HCT116 (cell line): ENCODE measurements at regions not wholly inside any gene's neighbourhood (a gene's known extent, or its start where the extent isn't known, plus 50 kb on each side); places are given as distances from the start of the nearest gene placed in this dataset.

Experiments used
- ATAC-seq: fragments of 200-7000 bp; cut with Tn5 transposase; 2 replicates; pipeline ENCODE4 v1.9.1; 2020; ENCODE audit warnings: mild to moderate bottlenecking, moderate library complexity
- BruUV-seq: library from RNA; stranded (reverse); fragments of 400-500 nt; replicated peaks from 2 replicates; lab custom pipeline; 2021; lab: Mats Ljungman, UMichigan
- CTCF ChIA-PET: fragments of 300-600 bp; sonication (Branson Sonifier 250); formaldehyde crosslinking; loops from one replicate; lab custom pipeline; 2021; ENCODE audit warnings: antibody characterized with exemption; lab: Charles Lee
- POLR2A ChIA-PET: fragments of 300-600, 350-600 bp; sonication (Branson Sonifier 250); formaldehyde crosslinking; loops from one replicate; lab custom pipeline; 2021; ENCODE audit warnings: antibody characterized with exemption; lab: Charles Lee
- RAD21 ChIA-PET, 2 experiments: fragments of 300-600 bp; sonication (Branson Sonifier 250); formaldehyde crosslinking; loops; one replicate each; lab custom pipeline; 2023; ENCODE audit warnings: low total read pairs in 2 of 2; ENCODE audit not compliant: uncharacterized antibody in 2 of 2, unreplicated experiment in 2 of 2, low non-redundant PET in 1 of 2; lab: Charles Lee
- DNase-seq: peaks from one replicate; pipeline ENCODE4 v3.0.0-alpha.2; 2010; ENCODE audit warnings: low read depth, low spot score
- H2AFZ ChIP-seq: fragments of 200-600 bp; shearing (Covaris generic), sonication (generic); 2 replicates; pipeline ENCODE4 v1.6.1; 2017; ENCODE audit warnings: low read depth, mixed run types, mixed read lengths, antibody characterized with exemption, low read length; ENCODE audit not compliant: poor library complexity, severe bottlenecking
- H3K27ac ChIP-seq: 2 replicates; pipeline ENCODE4 v1.5.1; 2012; ENCODE audit warnings: low read depth, low read length
- H3K27me3 ChIP-seq: fragments of 200-600 bp; sonication (generic); 2 replicates; pipeline ENCODE4 v1.6.1; 2016; ENCODE audit warnings: mixed run types, low read length, mixed read lengths; ENCODE audit not compliant: insufficient read depth
- H3K36me3 ChIP-seq, 2 experiments: fragments of 200-500 bp in 1 of 2; fragments of 200-600 bp in 1 of 2; sonication (Bioruptor generic) in 1 of 2; sonication (generic) in 1 of 2; 2 replicates each; pipeline versions ENCODE4 v1.5.1 to v1.6.1; 2014 to 2016; ENCODE audit warnings: low read length in 2 of 2, inconsistent platforms in 1 of 2, mixed read lengths in 1 of 2, mixed run types in 1 of 2; ENCODE audit not compliant: insufficient read depth in 2 of 2, control insufficient read depth in 1 of 2
- H3K4me1 ChIP-seq, 2 experiments: fragments of 200-600 bp in 1 of 2; sonication (generic) in 1 of 2; 2 replicates each; pipeline versions ENCODE4 v1.5.1 to v1.6.1; 2012 to 2017; ENCODE audit warnings: low read length in 2 of 2, inconsistent platforms in 1 of 2, mild to moderate bottlenecking in 1 of 2, mixed read lengths in 1 of 2, mixed run types in 1 of 2, moderate library complexity in 1 of 2; ENCODE audit not compliant: insufficient read depth in 2 of 2, control insufficient read depth in 1 of 2
- H3K4me2 ChIP-seq: fragments of 200-600 bp; sonication (generic); 2 replicates; pipeline ENCODE4 v1.6.1; 2017; ENCODE audit warnings: mixed run types, low read length, mixed read lengths
- H3K4me3 ChIP-seq, 2 experiments: fragments of 200-600 bp in 1 of 2; sonication (generic) in 1 of 2; replicated peaks in 1 of 2; 2 replicates each; pipeline ENCODE4 v1.5.1; 2011 to 2016; ENCODE audit warnings: low read length in 2 of 2, control low read depth in 1 of 2, low read depth in 1 of 2, mild to moderate bottlenecking in 1 of 2, mixed read lengths in 1 of 2, mixed run types in 1 of 2
- H3K79me2 ChIP-seq: fragments of 200-600 bp; sonication (generic); 2 replicates; pipeline ENCODE4 v1.6.1; 2017; ENCODE audit warnings: mild to moderate bottlenecking, mixed run types, low read length, moderate library complexity, mixed read lengths; ENCODE audit not compliant: insufficient read depth
- H3K9ac ChIP-seq: fragments of 200-600 bp; sonication (generic); 2 replicates; pipeline ENCODE4 v1.6.1; 2016; ENCODE audit warnings: low read length, mixed read lengths
- H3K9me2 ChIP-seq: fragments of 200-600 bp; sonication (generic), shearing (Covaris generic); 2 replicates; pipeline ENCODE4 v1.6.1; 2017; ENCODE audit warnings: mixed run types, mild to moderate bottlenecking, moderate library complexity; ENCODE audit not compliant: insufficient read depth
- H3K9me3 ChIP-seq, 2 experiments: fragments of 200-500 bp in 1 of 2; fragments of 200-600 bp in 1 of 2; sonication (Bioruptor generic) in 1 of 2; sonication (generic) in 1 of 2; 2 replicates each; pipeline ENCODE4 v1.6.1; 2014 to 2017; ENCODE audit warnings: low read length in 2 of 2, mixed read lengths in 2 of 2, inconsistent platforms in 1 of 2, low read depth in 1 of 2, mild to moderate bottlenecking in 1 of 2, mixed run types in 1 of 2, moderate library complexity in 1 of 2; ENCODE audit not compliant: control insufficient read depth in 1 of 2, insufficient read depth in 1 of 2
- H4K20me1 ChIP-seq: fragments of 200-600 bp; sonication (generic), shearing (Covaris generic); 2 replicates; pipeline ENCODE4 v1.6.1; 2017; ENCODE audit warnings: mixed run types, mild to moderate bottlenecking, moderate library complexity; ENCODE audit not compliant: insufficient read depth
- CBX3 ChIP-seq: IDR thresholded peaks from 2 replicates; pipeline ENCODE4 v1.6.1; 2012; ENCODE audit warnings: low read depth
- JUND ChIP-seq: IDR thresholded peaks from 2 replicates; pipeline ENCODE4 v1.6.1; 2012
- POLR2AphosphoS5 ChIP-seq: IDR thresholded peaks from 2 replicates; pipeline ENCODE4 v1.6.1; 2011; ENCODE audit warnings: mild to moderate bottlenecking, low read depth, low read length, moderate library complexity
- RAD21 ChIP-seq: IDR thresholded peaks from 2 replicates; pipeline ENCODE4 v1.6.1; 2012; ENCODE audit warnings: low read depth, mild to moderate bottlenecking
- SIN3A ChIP-seq: IDR thresholded peaks from 2 replicates; pipeline ENCODE4 v1.6.1; 2012; ENCODE audit warnings: low read depth
- SRF ChIP-seq: IDR thresholded peaks from 2 replicates; pipeline ENCODE4 v1.6.1; 2012; ENCODE audit warnings: low read depth
- intact Hi-C: fragments of 100-400 bp; cut with micrococcal nuclease; formaldehyde crosslinking; loops from 2 replicates; pipeline ENCODE4 v1.10.0; 2022
- TF ChIP-seq, protein P1 (sequence below): IDR thresholded peaks from 2 replicates; pipeline ENCODE4 v1.6.1; 2012
- TF ChIP-seq, protein P2 (sequence below): IDR thresholded peaks from 2 replicates; pipeline ENCODE4 v1.6.1; 2012; ENCODE audit warnings: low read depth

DNA sequence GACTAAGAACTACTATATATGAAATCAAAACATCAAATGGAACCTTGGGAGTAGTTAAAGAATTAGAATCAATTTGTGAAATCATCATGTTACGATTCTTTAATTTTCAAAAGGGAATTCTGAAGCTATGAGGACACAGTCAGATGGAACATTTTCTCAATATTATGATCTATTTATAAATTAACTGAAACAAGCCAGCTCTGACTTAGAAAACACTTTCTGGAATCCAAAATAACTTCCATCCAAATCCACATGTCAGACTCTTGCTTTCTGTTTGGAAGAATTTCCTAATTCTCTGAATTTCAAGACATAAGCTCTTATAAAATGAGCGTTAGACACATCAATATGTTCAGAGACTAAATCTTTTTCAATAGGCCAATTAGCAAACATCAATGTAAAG lies 737.7 kb upstream of the SOX9 start:
- TF ChIP-seq, protein P1, sequence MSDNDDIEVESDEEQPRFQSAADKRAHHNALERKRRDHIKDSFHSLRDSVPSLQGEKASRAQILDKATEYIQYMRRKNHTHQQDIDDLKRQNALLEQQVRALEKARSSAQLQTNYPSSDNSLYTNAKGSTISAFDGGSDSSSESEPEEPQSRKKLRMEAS: no peak
- TF ChIP-seq SRF (no peak), SIN3A (no peak), RAD21 (no peak), CBX3 (no peak)
- TF ChIP-seq, protein P2, sequence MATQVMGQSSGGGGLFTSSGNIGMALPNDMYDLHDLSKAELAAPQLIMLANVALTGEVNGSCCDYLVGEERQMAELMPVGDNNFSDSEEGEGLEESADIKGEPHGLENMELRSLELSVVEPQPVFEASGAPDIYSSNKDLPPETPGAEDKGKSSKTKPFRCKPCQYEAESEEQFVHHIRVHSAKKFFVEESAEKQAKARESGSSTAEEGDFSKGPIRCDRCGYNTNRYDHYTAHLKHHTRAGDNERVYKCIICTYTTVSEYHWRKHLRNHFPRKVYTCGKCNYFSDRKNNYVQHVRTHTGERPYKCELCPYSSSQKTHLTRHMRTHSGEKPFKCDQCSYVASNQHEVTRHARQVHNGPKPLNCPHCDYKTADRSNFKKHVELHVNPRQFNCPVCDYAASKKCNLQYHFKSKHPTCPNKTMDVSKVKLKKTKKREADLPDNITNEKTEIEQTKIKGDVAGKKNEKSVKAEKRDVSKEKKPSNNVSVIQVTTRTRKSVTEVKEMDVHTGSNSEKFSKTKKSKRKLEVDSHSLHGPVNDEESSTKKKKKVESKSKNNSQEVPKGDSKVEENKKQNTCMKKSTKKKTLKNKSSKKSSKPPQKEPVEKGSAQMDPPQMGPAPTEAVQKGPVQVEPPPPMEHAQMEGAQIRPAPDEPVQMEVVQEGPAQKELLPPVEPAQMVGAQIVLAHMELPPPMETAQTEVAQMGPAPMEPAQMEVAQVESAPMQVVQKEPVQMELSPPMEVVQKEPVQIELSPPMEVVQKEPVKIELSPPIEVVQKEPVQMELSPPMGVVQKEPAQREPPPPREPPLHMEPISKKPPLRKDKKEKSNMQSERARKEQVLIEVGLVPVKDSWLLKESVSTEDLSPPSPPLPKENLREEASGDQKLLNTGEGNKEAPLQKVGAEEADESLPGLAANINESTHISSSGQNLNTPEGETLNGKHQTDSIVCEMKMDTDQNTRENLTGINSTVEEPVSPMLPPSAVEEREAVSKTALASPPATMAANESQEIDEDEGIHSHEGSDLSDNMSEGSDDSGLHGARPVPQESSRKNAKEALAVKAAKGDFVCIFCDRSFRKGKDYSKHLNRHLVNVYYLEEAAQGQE: no peak
- Histone ChIP-seq H3K9ac (no peak overlapping the region), H3K4me2 (no peak overlapping the region), H3K27ac (no peak overlapping the region), H3K9me2 (no peaks in the 10 kb centered on the region), H3K4me3 (no peak overlapping the region), H3K9me3 (no peaks in the 10 kb centered on the region), H3K79me2 (no peaks in the 10 kb centered on the region), H3K36me3 (no peaks in the 10 kb centered on the region), H3K4me1 (no peaks in the 10 kb centered on the region), H3K27me3 (no peaks in the 10 kb centered on the region), H2AFZ (no peak overlapping the region), H4K20me1 (no peaks in the 10 kb centered on the region)
- RAD21 ChIA-PET: interaction anchor here in 1 of 2 experiments (0.6 kb wide), 1 partner anchor 26 kb away, joined by 5 read pairs; no protein-coding TSS in a partner anchor
- ATAC-seq (no peak), DNase-seq (no peak)
- CTCF ChIA-PET: no interaction called here
- POLR2A ChIA-PET: no interaction called here
- intact Hi-C loops: no loop called here
- no TSS peak for BruUV-seq

DNA sequence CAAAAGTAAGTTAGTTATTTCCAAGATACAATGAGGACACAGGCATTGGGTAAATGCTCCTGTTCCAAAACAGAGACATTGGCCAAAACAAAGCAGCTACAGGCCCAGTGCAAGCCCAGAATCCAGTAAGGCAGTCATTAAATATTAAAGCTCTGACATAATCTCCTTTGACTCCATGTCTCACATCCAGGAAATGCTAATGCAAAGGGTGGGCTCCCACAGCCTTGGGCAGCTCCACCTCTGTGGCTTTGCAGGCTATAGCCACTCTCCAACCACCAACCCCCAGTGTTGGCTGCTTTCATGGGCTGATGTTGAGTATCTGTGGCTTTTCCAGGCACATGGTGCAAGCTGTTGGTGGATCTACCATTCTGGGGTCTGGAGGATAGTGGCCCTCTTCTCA lies 733.4 kb upstream of the SOX9 start:
- ATAC-seq (no peak), DNase-seq (no peak)
- Histone ChIP-seq H3K36me3 (no peaks in the 10 kb centered on the region), H3K79me2 (no peaks in the 10 kb centered on the region), H3K9me3 (no peaks in the 10 kb centered on the region), H3K27me3 (no peaks in the 10 kb centered on the region), H3K9ac (no peak overlapping the region), H3K9me2 (no peaks in the 10 kb centered on the region), H3K4me1 (no peaks in the 10 kb centered on the region), H3K4me3 (no peak overlapping the region), H2AFZ (no peak overlapping the region), H3K27ac (no peak overlapping the region), H4K20me1 (no peaks in the 10 kb centered on the region), H3K4me2 (no peak overlapping the region)
- ChIA-PET RAD21 (no interaction called here), POLR2A (no interaction called here), CTCF (no interaction called here)
- TF ChIP-seq POLR2AphosphoS5 (no peak), JUND (no peak)
- no TSS peak for BruUV-seq
- intact Hi-C loops: no loop called here
